Heart right ventricle (tissue), 16 donors: ENCODE measurements at regions not wholly inside any gene's neighbourhood (a gene's known extent, or its start where the extent isn't known, plus 50 kb on each side); places are given as distances from the start of the nearest gene placed in this dataset.

ENCODE experiments used
- ATAC-seq, 8 donors: fragments of 200-7000 bp; cut with Tn5 transposase; one replicate each; pipeline ENCODE4 v1.9.1; 2020; ENCODE audit warnings: mild to moderate bottlenecking in 8 of 8, moderate library complexity in 8 of 8, moderate number of reproducible peaks in 1 of 8
- DNase-seq, 2 donors: peaks; one replicate each; pipeline ENCODE4 v3.0.0-alpha.2; 2020
- H3K27ac ChIP-seq, 10 donors: fragments of 200-600 bp; sonication (generic) in 2 of 10; one replicate each; pipeline versions ENCODE4 v1.5.0 to v1.8.0; 2020 to 2022; ENCODE audit warnings: mild to moderate bottlenecking in 3 of 10
- H3K27me3 ChIP-seq, 7 donors: fragments of 200-600 bp; one replicate each; pipeline ENCODE4 v1.8.0; 2021 to 2022; ENCODE audit warnings: mild to moderate bottlenecking in 2 of 7
- H3K36me3 ChIP-seq, 9 donors: fragments of 200-600 bp; sonication (generic) in 1 of 9; one replicate each; pipeline versions ENCODE4 v1.5.0 to v1.8.0; 2020 to 2022; ENCODE audit warnings: mild to moderate bottlenecking in 2 of 9
- H3K4me1 ChIP-seq, 9 donors: fragments of 200-600 bp; sonication (generic) in 1 of 9; one replicate each; pipeline versions ENCODE4 v1.5.0 to v1.8.0; 2020 to 2022; ENCODE audit warnings: mild to moderate bottlenecking in 4 of 9
- H3K4me3 ChIP-seq, 10 donors: fragments of 200-600 bp; sonication (generic) in 2 of 10; one replicate each; pipeline versions ENCODE4 v1.5.0 to v1.8.0; 2020 to 2022; ENCODE audit warnings: mild to moderate bottlenecking in 7 of 10, moderate library complexity in 2 of 10
- H3K9me3 ChIP-seq, 11 donors: fragments of 200-600 bp in 10 of 11; sonication (generic) in 2 of 11; one replicate each; pipeline versions ENCODE4 v1.5.0 to v1.8.0; 2013 to 2022; ENCODE audit warnings: mild to moderate bottlenecking in 2 of 11, control low read depth in 1 of 11, moderate library complexity in 1 of 11
- WGBS, 2 donors: extraction: QIAGEN DNeasy Blood & Tissue Kit; methylation state at CpG; one replicate each; pipeline ENCODE4 v1.1.7; 2013; ENCODE audit warnings: inconsistent platforms in 1 of 2; 5-methylcytosine and 5-hydroxymethylcytosine counted together
- intact Hi-C, 10 donors: fragments of 100-400 bp; cut with DNase I; formaldehyde crosslinking; loops; one replicate each; pipeline versions ENCODE4 v1.11.1 to v1.14.2; 2022
- TF ChIP-seq, protein P1 (sequence below), 9 donors: fragments of 200-600 bp; sonication (generic) in 2 of 9; IDR thresholded peaks; one replicate each; pipeline versions ENCODE4 v1.5.0 to v1.8.0; 2021 to 2022; ENCODE audit warnings: antibody characterized with exemption in 9 of 9, mild to moderate bottlenecking in 5 of 9, moderate library complexity in 1 of 9
- donor health status: Arrhythmogenic right ventricular cardiomyopathy.
- donor health status: ischemic (EF 13 %, LVEDD 7.1; RV severe dilation, severe dysfunction).
- donor health status: healthy with polysubstance abuse.
- donor health status: DM: no; HTN: yes; CAD: no.
- donor health status: DM: no; HTN: no; CAD: no.
- donor health status: ischemic (EF 25% LVEDD 6.9; RV normal size, moderate dysfunction).
- donor health status: ischemic (EF 25% LVEDD 5.7; RV mildly dilated, moderate dysfunction).
- donor health status: healthy.
- donor health status: DM: yes; HTN: yes; CAD: no.
- donor health status: Ischemic cardiomyopathy.
- donor health status: ischemic (EF 35%, LVEDD 5.7; RV mildly dilated, moderate dysfunction).
- donor health status: nonischemic (EF 11% LVEDD 7.7; RV severe dilation, severe dysfunction).
- donor health status: DM: yes; HTN: yes; CAD: no.
- donor health status: PGD.
- donor health status: ischemic (EF 29% LVEDD 5.4; RV normal size, mild dysfunction).
- donor health status: nonischemic (EF 23%, LVEDD 6.1; RV moderate dilation, normal function).

DNA sequence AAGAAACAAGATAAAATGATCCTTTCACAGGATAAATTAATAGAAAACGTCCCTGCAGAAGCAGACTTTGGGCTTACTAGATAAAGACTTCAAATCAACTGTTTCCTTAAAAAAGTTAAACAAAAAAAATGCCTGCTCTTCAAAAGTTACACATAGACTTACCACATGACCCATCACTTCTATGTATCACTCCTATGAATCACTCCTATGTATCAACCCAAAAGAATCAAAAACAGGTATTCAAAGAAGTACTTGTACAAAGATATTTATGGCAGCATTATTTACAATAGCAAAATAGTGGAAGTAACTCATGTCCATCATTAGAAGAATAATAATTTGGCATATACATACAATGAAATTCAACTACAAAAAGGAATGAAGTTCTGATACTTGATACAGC is 56.3 kb upstream of the PRDM9 start:
- H3K4me1 ChIP-seq, result peaks cover 0 to 6% (median 0%) of the 10 kb centered on the region in 9 donors
- H3K27ac ChIP-seq, result no peak overlapping the region
- no peak for ATAC-seq
- no peak for DNase-seq
- H3K36me3 ChIP-seq, result no peaks in the 10 kb centered on the region
- TF ChIP-seq, protein P1, sequence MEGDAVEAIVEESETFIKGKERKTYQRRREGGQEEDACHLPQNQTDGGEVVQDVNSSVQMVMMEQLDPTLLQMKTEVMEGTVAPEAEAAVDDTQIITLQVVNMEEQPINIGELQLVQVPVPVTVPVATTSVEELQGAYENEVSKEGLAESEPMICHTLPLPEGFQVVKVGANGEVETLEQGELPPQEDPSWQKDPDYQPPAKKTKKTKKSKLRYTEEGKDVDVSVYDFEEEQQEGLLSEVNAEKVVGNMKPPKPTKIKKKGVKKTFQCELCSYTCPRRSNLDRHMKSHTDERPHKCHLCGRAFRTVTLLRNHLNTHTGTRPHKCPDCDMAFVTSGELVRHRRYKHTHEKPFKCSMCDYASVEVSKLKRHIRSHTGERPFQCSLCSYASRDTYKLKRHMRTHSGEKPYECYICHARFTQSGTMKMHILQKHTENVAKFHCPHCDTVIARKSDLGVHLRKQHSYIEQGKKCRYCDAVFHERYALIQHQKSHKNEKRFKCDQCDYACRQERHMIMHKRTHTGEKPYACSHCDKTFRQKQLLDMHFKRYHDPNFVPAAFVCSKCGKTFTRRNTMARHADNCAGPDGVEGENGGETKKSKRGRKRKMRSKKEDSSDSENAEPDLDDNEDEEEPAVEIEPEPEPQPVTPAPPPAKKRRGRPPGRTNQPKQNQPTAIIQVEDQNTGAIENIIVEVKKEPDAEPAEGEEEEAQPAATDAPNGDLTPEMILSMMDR (IDR thresholded peaks at IDR 0.05), result no peak
- whole genome bisulfite sequencing, 2 donors, result 16 to 38% methylated on average over 1 of the region's 1 CpG
- H3K27me3 ChIP-seq, result no peaks in the 10 kb centered on the region
- intact Hi-C loops, result no loop called here
- no peak overlapping the region for H3K4me3 ChIP-seq
- no peaks in the 10 kb centered on the region for H3K9me3 ChIP-seq

DNA sequence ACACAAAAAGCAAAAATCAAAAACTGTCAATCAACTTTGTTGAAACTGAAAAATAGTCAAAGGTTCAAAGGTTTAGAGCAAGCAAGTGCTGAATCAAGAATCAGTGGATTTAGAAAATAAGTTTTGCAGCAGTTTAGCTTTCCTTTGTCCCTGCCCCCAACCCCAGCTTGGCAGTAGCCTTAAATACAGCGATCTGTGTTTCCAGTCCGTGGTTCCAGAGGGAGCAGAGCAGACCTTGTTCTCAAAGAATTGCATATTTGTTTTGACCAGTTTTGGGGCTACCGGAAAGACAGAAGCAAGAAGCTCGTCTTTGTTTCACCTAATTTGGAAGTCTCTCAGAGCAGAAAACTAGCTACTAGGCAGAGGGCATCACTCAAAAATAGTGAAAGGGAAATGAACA is 57.2 kb upstream of the PRDM9 start:
- TF ChIP-seq, protein P1 (IDR thresholded peaks at IDR 0.05), result no peak
- WGBS, 2 donors, result 58 to 67% methylated on average over 4 of the region's 4 CpGs
- Histone ChIP-seq H3K27me3 (no peaks in the 10 kb centered on the region), H3K4me1 (peaks cover 0 to 10% (median 0%) of the 10 kb centered on the region in 9 donors), H3K27ac (peak overlapping the region in 1 of 10 donors; percentile 37), H3K4me3 (peak overlapping the region in 2 of 10 donors; percentile 6 to 23), H3K9me3 (no peaks in the 10 kb centered on the region), H3K36me3 (no peaks in the 10 kb centered on the region)
- intact Hi-C loops, result no loop called here
- ATAC-seq, result no peak
- DNase-seq, result no peak

DNA sequence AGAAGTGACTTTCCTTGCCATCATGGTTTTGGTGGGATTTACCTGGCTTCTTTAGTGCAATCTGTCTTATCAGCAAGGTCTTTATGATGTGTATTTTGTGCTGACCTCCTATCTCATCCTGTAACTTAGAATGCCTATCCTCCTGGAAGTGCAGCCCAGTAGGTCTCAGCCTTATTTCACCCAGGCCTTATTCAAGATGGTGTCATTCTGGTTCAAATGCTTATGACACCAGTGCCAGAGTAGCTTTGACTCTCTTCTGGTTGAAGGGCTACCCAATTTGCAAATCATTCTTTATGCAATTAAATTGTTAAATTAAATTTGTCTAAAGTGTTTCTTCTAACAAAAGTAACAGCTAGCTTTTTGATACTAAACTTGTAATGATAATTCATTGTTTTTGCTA is 58.8 kb upstream of the PRDM9 start:
- Histone ChIP-seq H3K27ac (no peak overlapping the region), H3K27me3 (no peaks in the 10 kb centered on the region), H3K4me3 (no peak overlapping the region), H3K9me3 (no peaks in the 10 kb centered on the region), H3K4me1 (peaks cover 0 to 10% (median 0%) of the 10 kb centered on the region in 9 donors), H3K36me3 (no peaks in the 10 kb centered on the region)
- intact Hi-C loops, result no loop called here
- ATAC-seq (no peak), DNase-seq (no peak)
- TF ChIP-seq, protein P1 (IDR thresholded peaks at IDR 0.05), result no peak

- Histone ChIP-seq H3K4me3 (no peak overlapping the region), H3K9me3 (no peaks in the 10 kb centered on the region), H3K27me3 (no peaks in the 10 kb centered on the region), H3K27ac (peak overlapping the region in 1 of 10 donors; percentile 11), H3K4me1 (peaks cover 0 to 10% (median 0%) of the 10 kb centered on the region in 9 donors), H3K36me3 (no peaks in the 10 kb centered on the region)
- DNase-seq (peak in 1 of 2 donors; percentile 35), ATAC-seq (peak in 7 of 8 donors; percentile 46 to 84 (median 57))
- intact Hi-C loops, result no loop called here
- WGBS, 2 donors, result 47 to 52% methylated on average over 6 of the region's 6 CpGs
- TF ChIP-seq, protein P1 (IDR thresholded peaks at IDR 0.05), result no peak
Measured at GRCh38 chr5:23446424-23446823, 61.0 kb upstream of the PRDM9 start.
